AG09319 (cell line): ENCODE measurements at regions not wholly inside any gene's neighbourhood (a gene's known extent, or its start where the extent isn't known, plus 50 kb on each side); places are given as distances from the start of the nearest gene placed in this dataset.

ENCODE experiments used
- DNase-seq: peaks from one replicate; pipeline ENCODE4 v3.0.0-alpha.2; 2010; ENCODE audit warnings: low read depth; ENCODE audit errors: extremely low read depth
- CTCF ChIP-seq: IDR thresholded peaks from 2 replicates; pipeline ENCODE4 v1.5.1; 2011; ENCODE audit warnings: low read depth, mild to moderate bottlenecking, inconsistent platforms, low read length, moderate library complexity

- no peak for DNase-seq
- no peak for TF ChIP-seq CTCF
Observed at GRCh38 chr1:58907398-58907797, 123.6 kb upstream of the JUN start.

GRCh38 chr1:58908561-58909560 is 125.0 kb upstream of the JUN start:
- no peak for TF ChIP-seq CTCF
- no peak for DNase-seq

GRCh38 chr1:58909914-58910681 is 126.3 kb upstream of the JUN start:
- no peak for TF ChIP-seq CTCF
- DNase-seq: no peak

GRCh38 chr1:58911841-58912499 is 128.1 kb upstream of the JUN start:
- TF ChIP-seq CTCF: no peak
- no peak for DNase-seq

- TF ChIP-seq CTCF: no peak
Observed at GRCh38 chr1:58914925-58915324, 131.1 kb upstream of the JUN start.

GRCh38 chr1:58917436-58917835 is 133.6 kb upstream of the JUN start:
- no peak for DNase-seq

More at GRCh38 chr1:58914925-58915324, 131.1 kb upstream of the JUN start:
- no peak for DNase-seq

More at GRCh38 chr1:58917436-58917835, 133.6 kb upstream of the JUN start:
- no peak for TF ChIP-seq CTCF
